ENCODE measurements at regions not wholly inside any gene's neighbourhood (a gene's known extent, or its start where the extent isn't known, plus 50 kb on each side); places are given as distances from the start of the nearest gene placed in this dataset.
"Not testable (repeated sequence)": the region's sequence is repeated elsewhere in the genome, so short reads cannot be mapped to it uniquely, and the experiment has no call there.

DNA sequence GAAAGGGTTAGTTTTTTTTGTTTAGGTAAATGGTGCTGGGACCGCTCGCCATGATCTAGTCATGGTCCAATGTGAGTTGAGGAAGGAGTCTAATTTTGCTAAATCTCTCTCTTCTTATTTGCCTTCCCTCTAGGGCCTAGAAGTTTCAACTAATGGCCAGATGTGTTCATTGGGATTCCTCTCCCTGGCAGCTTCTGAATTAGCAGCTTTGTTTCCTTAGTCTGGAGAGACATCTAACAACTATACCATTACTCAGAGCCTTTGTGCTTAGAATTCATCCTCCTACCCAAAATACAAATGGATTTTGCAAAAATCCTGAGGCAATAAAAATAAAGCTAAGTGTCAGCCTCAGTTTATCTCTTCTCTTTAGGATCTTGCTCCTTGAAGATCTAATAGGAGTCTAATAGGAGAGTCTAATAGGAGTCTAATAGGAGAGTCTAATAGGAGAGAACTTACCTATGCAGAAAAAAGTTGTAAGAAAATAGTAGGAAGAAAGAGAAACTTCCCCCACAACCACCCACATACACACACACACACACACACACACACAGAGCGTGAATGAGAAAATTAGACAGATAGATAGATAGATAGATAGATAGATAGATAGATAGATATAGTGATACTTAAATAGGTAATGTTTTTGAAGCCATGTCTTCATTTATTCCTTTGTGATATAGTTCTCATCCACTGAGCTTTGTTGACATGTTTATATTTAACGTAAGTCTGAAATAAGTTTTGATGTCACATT lies 980.5 kb upstream of the CNTN5 start:
- no peak for DNase-seq (ENCODE audit: low spot score)

DNA sequence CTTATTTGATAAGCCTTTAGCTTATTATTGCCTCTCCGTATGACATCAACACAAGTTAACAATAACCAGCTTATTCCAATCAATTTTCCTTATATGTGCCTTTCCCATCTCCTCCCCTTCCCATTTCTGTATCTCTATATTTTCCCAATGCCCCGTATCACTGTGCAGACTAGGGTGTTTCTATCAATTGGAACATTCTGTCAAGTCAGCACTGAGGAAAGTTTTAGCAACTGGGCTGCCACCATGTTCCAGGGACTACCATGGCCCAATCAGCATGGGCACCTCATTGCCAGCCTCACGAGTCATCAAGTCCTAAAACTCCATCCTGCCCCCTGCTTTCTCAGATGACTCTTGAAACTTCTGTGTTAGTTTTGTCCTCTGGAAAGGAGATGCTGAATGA lies 973.1 kb upstream of the CNTN5 start:
- DNase-seq (ENCODE audit: low spot score), result no peak

DNA sequence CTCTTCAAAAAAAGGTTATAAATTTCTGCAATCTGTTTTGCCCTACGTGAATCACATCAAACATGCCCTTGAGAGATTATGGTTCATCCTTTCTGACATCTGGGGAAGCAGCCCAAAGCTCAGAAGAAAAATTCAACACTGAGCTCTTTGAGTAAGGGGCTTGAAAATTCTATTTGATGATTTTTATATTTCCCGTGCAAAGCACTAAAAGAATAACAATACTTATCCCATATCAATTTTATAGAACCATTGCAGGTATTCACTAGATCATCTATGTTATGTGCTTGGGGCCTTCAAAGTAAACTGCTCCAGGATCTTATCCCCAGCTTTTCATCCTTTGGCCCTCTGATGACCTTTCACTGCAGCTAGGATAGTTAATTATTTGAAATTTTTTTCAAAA lies 966.9 kb upstream of the CNTN5 start:
- DNase-seq (ENCODE audit: low spot score), result no peak

DNA sequence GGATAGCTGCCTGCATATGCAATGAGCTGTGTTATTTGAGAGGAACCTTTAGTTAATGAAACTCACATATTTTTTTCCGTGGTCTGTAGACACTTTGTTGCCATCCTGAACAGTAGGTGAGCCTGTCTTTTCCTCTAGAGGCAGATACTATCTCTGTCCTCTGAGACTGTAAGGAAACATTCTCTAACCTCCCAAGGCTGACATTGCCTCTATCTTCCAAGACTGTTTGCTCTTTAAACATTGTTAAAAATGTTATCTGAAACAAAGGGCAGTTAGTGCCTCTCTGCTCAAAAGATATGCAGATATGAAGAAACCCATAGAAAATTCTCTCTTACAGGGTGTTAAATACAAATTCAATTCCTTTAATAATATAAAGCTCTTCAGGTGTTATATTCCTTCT lies 963.8 kb upstream of the CNTN5 start:
- DNase-seq (ENCODE audit: low spot score), result no peak

DNA sequence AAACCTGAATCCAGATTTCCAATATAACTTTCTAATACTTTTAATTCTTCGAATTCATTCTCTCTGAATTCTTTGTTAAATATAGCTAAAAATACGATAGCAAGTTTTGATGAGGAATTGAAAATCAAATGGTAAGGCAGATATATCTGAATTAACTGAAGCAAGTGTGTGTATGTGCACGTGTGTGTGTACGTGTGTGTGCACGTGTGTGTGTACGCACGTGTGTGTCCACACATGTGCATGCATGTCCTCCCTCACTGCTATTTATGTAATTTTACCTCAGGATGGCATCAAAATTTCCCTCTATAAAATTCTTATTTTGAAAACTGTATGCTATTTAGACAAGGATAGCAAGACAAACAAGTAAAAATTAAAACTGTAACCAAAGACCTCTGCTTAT lies 961.3 kb upstream of the CNTN5 start:
- no peak for DNase-seq (ENCODE audit: low spot score)

DNA sequence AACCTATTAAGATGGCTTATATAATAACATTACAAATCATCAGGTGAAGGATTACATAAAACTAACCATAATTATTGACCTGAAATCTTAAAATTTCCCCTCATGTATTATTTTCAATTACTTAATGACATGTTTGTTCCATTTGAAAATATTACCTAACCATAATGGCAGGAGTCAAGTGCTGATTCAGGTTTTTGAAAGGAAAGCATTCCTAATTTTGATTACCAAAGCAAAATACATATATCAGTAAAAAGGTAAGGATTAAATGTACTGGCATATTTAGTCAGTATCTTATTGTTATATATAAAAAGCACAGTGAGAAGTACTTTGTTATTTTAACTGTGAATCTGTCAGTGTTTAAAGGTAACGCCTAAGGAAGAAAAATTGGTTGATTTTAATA lies 960.0 kb upstream of the CNTN5 start:
- DNase-seq (ENCODE audit: low spot score), result no peak

DNA sequence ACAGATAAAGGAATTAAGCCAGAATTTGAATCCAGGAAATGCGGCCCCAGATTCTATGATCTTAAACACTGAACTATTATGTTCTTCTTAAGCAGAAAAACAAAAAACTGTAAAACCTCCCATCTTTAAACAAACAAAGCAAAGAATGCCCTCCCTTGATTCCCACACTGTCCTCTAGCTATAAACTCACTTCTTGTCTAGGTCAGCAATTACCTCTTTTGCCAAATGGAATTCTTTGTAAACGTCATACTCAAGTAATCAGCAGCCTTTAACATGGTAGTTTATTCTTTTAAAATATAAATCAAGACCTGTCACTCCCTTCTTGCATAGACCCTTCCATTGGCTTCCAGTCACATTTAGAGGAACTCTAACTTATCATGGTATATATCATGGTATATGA lies 958.9 kb upstream of the CNTN5 start:
- DNase-seq (ENCODE audit: low spot score), result no peak

DNA sequence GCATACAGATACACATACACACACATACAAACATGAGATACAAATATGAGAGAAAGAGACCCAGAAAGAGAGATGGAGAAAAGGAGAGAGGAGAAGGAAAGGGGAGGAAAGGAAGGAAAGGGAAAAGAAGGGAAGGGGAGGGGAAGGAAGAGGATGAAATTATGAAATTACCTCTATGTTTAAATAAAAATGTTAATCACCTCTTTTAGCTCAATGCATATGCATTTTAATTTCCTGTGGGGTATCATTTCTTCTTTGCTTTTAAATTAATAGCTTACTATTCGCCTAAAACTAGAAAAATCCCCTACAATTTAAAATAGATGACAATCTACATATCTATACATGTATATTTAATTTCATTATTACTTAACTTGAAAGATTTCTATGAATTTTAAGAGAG lies 958.0 kb upstream of the CNTN5 start:
- DNase-seq (ENCODE audit: low spot score), result no peak

DNA sequence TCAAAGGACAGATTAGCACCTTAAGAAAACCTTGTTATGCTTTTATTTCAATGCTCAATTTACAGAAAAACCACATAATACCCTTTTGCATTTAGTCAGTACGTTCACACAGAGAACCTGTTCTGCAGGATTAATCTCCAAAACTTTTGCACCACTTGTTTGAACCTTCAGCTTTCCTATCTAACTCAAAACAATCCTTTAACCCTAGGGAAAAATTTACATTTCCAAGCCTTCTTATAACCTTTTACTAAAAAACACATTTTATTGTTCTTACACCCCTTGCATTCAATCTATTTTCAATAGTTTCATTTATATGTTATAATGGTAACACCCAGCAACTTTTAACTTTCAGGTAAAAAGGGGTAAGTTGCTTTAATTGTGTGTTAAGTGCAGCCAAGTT lies 952.5 kb upstream of the CNTN5 start:
- no peak for DNase-seq (ENCODE audit: low spot score)

DNA sequence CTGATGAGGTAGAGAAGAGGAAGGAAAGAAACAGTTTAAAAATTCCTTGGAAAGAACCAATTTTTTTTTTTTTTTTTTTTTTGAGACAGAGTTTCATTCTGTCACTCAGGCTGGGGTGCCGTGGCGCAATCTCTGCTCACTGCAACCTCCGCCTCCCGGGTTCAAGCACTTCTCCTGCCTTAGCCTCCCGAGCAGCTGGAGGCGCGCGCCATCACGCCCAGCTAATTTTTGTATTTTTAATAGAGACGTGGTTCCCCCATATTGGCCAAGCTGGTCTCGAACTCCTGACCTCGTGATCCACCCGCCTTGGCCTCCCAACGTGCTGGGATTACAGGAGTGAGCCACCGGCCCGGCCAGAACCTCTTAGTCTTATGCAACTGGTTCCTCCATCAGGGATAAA lies 951.6 kb upstream of the CNTN5 start:
- not testable (repeated sequence) for DNase-seq (ENCODE audit: low spot score)

DNA sequence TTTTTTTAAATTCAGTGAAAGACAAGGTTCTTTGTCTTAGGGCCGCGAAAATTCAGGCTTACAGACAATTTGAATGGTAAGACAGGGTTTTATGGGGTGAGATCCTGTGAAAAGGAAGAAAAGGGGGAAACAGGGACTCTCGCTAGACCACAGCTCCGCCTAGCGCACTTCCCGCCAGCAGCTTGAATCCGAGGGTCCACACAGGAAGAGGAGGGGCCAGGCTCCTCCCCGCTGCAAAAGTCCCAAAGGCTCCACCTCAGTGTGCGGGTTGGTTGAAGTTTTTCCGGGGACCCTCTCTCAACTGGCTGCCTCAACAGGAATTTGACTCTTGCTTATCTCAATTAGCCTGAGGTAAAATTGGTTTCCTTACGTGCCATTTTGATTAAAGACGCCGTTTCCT lies 950.9 kb upstream of the CNTN5 start:
- no peak for DNase-seq (ENCODE audit: low spot score)

DNA sequence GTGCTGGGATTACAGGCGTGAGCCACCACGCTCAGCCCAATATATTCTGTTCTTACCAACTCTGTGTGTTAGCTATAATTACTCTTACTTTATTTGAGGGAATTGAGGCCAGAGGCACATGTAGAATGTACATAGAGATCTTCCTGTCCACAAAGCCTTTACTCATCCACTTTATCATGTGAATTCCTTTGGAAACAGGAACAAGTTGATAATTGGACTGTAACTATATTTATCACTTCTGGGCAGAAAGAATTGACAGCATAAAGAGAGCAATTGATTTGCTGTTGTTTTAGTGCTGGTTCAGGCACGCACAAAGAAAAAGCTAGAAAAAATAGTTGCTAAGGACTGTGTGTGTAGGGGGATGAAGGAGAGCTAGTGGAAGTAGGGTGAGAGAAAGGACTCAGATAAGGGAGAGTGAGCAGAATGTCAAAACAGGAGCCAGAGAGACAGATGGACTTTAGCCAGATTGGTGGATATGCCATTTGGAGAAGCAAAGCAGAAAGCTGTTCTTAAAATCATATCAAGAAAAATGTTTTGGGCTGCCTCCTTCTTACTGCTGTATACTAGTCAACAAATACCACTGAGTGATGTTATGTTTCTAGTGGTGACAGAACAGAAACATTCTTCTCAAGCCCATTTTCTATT lies 929.8 kb upstream of the CNTN5 start:
- no peak for DNase-seq (ENCODE audit: low spot score)

DNA sequence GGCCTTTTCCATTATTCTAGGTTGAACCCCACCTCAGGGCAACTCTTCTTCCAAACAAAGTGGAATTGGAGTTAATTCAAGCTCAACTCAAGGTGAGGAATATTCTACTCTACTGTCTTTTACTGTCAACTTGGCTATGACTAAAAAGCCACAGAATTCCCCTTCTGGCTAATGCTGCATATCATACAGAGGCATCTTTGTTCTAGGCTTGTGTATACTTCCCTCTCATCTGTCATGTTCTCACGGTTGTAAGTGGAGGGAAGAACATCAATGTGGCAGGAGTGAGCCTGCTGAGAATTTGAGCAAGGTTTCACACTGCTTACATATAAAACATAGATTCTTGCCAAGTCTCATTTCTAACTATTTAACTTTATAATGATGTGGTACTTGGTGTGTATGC lies 921.4 kb upstream of the CNTN5 start:
- no peak for DNase-seq (ENCODE audit: low spot score)

DNA sequence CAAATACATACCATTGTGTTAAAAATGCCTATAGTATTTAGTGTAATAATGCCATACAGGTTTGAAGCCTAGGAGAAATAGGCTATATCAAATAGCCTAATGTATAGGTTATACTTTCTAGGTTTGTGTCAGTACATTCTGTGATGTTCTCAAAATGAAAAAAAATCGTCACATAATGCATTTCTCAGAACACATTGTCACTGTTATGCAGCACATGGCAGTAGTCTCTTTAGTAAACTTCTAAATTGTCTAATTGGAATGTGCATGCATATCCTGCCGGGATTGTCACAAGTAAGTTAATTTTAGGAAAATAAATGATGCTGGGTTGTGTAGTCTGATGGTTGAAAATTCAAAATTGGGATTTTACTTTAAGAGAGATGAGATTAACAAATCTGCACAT lies 920.1 kb upstream of the CNTN5 start:
- DNase-seq (ENCODE audit: low spot score), result no peak

DNA sequence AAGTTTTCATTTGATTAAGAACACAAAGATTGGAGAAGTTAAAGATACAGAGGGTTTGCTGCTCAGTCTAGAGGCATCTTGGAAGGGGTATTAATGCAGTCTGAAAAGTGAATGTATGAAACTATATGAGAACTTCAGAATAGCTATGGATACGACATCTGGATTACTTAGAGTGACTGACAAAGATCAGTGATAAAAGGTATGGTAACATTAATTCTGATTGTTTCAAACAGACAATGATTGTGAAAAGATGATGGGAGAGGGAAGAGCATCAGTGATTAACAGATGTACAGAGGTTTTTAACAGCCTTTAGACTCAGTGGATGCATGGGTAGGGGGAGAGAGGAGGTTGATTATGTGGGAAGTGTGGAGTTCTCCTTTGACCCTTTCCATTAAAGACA lies 919.4 kb upstream of the CNTN5 start:
- DNase-seq (ENCODE audit: low spot score), result no peak

DNA sequence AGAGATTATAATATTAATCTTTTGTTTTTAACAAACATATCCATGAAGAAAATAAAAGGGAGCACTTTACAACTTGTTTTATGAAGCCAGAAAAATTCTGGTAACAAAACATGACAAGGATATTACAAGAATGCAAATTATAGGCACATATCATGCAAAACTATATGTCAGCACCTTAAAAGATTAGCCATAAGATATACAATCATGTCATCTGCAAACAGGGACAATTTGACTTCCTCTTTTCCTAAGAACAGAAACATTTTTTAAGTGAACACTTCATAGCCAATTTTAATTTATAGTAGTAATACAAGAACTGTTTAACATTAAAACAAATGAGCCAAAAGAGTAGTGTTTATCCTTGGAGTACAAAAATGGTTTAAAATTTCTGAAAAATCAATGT lies 916.5 kb upstream of the CNTN5 start:
- DNase-seq (ENCODE audit: low spot score), result no peak

DNA sequence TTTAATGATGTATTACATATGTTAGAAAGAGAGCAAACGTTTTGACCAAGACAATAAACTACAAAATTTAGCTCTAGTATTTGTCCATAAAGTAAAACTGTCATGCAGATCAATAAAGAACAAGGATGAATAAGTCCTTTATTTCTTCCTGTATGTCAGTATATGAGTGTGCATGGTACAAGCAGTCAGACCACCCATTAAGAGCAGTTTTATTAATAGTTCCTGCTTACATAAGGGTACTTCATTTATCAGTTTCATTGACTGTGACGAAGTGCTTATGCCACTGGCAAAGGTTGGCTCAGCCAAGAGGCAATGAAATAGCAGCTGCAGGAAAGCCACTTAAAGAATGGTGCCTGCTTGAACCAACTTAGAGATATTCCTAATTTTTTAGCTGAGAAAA lies 913.0 kb upstream of the CNTN5 start:
- no peak for DNase-seq (ENCODE audit: low spot score)

DNA sequence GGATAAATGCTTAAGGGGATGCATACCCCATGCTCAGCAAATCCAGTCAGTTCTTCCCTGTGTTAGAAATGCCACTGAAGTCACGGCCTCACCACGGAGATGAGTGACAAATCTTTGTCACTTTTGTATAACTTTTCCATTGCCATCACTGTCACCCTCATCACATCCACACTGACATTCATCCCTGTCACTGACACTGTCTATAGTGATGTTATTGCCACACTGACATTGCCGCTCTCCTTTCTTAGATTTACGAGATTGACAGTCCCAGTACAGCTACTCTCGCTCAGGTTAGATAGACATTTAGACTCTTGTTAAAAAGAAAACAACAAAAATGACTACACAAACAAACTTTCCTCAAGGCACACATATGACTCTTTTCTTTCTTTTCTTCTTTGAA lies 910.7 kb upstream of the CNTN5 start:
- DNase-seq (ENCODE audit: low spot score), result no peak

DNA sequence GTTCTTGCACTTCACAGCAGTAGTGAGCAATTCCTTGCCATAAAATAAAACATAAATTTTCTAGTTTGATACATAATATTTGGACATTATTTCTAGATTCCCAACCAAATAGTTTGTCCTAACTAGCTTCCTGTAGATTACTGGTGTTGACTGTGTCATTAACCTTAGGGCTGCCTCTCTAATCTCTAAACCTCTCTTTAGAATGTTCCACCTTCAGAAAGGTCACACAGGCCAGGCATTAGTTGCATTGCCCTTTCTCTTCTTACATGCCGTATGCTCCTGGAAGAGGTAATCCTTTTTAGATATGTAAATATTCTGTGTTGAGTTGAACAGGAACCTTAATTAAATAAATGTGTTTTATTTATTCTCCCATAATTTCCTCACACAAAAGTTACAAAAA lies 904.9 kb upstream of the CNTN5 start:
- no peak for DNase-seq (ENCODE audit: low spot score)

DNA sequence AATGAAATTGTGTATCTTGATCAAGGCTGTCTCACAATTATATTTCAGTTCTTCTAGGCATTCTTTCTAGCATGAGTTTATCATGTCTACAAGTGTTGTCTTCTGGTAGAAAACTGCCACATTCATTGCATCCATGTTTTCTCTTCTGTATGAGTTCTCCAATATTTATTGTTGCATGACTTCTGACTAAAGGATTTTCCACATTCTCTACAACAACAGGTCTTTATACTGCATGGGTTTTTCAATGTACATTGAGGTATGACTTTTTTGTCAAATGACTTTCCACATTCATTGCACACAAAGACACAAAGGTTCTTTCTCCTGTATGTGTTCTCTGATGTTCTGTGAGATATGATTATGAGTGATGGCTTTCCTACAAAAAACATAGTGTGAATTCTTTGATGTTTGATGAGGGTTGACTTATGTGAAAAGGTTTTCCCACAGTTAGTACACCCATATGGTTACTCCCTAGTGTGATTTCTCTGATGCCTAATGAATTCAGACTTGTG lies 890.6 kb upstream of the CNTN5 start:
- DNase-seq (ENCODE audit: low spot score), result no peak

DNA sequence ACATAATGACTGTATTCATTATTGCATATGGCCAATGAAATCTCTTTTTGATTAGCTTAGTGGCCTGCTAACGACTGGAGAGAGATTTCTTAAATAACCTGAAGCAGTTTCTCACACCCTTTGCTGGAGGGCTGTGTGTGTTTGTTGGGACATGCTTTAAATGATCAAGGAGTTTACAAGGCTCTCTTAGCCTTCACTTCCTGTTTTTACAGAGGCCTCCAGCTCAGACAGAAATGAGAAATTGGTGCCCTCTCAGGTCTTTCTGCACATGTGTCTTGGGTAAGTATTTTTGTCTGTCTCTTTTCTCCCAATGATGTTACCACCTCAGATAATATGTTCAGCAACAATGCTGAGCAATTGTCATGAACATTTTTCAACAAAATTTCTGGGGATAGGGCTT lies 884.4 kb upstream of the CNTN5 start:
- DNase-seq (ENCODE audit: low spot score), result no peak

DNA sequence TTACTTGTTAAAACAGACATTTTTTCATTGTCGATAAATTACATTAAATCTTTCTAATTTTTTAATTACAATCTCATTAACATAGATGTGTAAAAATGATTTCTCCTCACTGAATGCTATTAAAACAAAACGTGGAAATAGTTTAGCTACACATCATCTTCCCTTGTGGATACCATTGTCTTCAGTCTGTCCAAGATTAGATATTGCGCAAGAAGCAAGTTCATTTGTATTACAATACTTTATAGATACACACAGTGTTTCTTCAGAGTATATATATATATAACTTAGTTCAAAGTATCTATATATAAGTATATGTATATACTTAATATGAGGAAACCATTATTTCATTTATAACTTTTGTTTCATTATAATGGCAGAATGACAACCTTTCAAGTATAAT lies 883.3 kb upstream of the CNTN5 start:
- no peak for DNase-seq (ENCODE audit: low spot score)

DNA sequence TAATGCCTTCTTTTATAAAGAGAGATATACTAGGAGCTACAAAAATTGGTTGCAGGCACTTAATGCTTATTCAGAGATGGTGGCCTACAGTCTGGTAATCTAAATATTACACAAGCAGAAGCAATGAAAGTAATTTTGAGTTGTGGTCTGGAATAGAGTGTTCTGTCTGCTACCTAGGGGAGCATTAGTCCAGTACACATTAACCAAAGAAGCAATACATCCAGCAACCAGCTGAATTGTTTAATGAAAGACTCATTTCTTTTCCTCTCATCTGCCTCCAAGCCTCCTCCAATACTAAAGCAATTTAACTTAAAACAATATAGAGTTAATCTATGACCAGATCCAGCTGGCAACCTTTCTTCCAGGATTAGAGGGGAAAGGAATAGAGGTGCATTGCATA lies 877.1 kb upstream of the CNTN5 start:
- no peak for DNase-seq (ENCODE audit: low spot score)

DNA sequence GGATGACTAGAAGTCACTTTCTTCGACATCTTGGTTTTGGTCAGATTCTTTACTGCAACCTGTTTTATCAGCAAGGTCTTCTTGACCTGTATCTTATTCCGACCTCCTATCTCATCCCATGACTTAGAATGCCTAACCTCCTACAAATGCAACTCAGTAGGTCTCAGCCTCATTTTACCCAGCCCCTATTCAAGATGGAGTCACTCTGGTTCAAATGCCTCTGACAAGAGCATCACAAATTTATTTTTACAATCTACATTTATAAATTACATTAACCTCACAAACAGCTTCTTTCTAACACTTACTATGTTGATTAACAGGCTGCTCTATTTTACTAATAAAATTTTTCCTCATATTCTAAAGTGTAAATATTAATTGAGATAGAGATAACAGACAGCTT lies 867.0 kb upstream of the CNTN5 start:
- DNase-seq (ENCODE audit: low spot score), result no peak
